ENCODE measurements at regions not wholly inside any gene's neighbourhood (a gene's known extent, or its start where the extent isn't known, plus 50 kb on each side); places are given as distances from the start of the nearest gene placed in this dataset.
A peak's percentile ranks its signal among the peaks of the same experiment; 100 is the strongest.

GRCh38 chr9:4393806-4394523 lies 94.1 kb upstream of the GLIS3 start:
- no peak for TF ChIP-seq NR2C2 (IDR thresholded peaks at IDR 0.05; ENCODE audit: borderline replicate concordance, control insufficient read depth, insufficient read length, low read depth)
- TF ChIP-seq CEBPB (IDR thresholded peaks at IDR 0.05; ENCODE audit: borderline replicate concordance in 1 of 2, low read depth in 2 of 2, low read length in 2 of 2): no peak
- TF ChIP-seq POLR2AphosphoS5 (IDR thresholded peaks at IDR 0.05; ENCODE audit: low read length): no peak
- no peak for TF ChIP-seq POLR2A (IDR thresholded peaks at IDR 0.05; ENCODE audit: low read depth, low read length)
- TF ChIP-seq EP300 (IDR thresholded peaks at IDR 0.05; ENCODE audit: borderline replicate concordance in 1 of 2, control insufficient read depth in 1 of 2, low read depth in 2 of 2, low read length in 2 of 2): no peak
- TF ChIP-seq RCOR1 (conservative IDR thresholded peaks at IDR 0.05; ENCODE audit: low read depth, low read length): no peak
- no peak for TF ChIP-seq NFYA (IDR thresholded peaks at IDR 0.05; ENCODE audit: borderline replicate concordance, low read depth, low read length)
- no peak for TF ChIP-seq CTCF (IDR thresholded peaks at IDR 0.05 in 2 of 3, conservative IDR thresholded peaks at IDR 0.05 in 1 of 3; ENCODE audit: control insufficient read depth in 2 of 3, extremely low read depth in 1 of 3, insufficient read depth in 1 of 3, low read depth in 3 of 3, low read length in 3 of 3)
- TF ChIP-seq DPF2 (IDR thresholded peaks at IDR 0.05): no peak
- TF ChIP-seq HCFC1 (IDR thresholded peaks at IDR 0.05; ENCODE audit: low read length): no peak
- TF ChIP-seq TAF1 (IDR thresholded peaks at IDR 0.05; ENCODE audit: borderline replicate concordance, low read depth, low read length): no peak
- peak; percentile 55 for TF ChIP-seq NR2F1 (conservative IDR thresholded peaks at IDR 0.05)
